SKM-1 (cell line): ENCODE measurements at regions not wholly inside any gene's neighbourhood (a gene's known extent, or its start where the extent isn't known, plus 50 kb on each side); places are given as distances from the start of the nearest gene placed in this dataset.

Experiments
- DNase-seq: peaks from one replicate; lab custom pipeline; 2025; ENCODE audit not compliant: unreplicated experiment; lab: John Stamatoyannopoulos, UW

- no peak for DNase-seq
Measured at GRCh38 chr2:176496761-176497160, 227.5 kb downstream of the MTX2 start.

- DNase-seq = no peak
Measured at GRCh38 chr2:176500901-176501300, 231.7 kb downstream of the MTX2 start.

- DNase-seq = no peak
Measured at GRCh38 chr2:176501617-176502016, 232.4 kb downstream of the MTX2 start.

GRCh38 chr2:176502619-176503018 lies 233.4 kb downstream of the MTX2 start:
- DNase-seq = no peak

GRCh38 chr2:176503776-176504175 lies 234.5 kb downstream of the MTX2 start:
- DNase-seq = no peak

- no peak for DNase-seq
Measured at GRCh38 chr2:176504440-176504839, 235.2 kb downstream of the MTX2 start.

DNA sequence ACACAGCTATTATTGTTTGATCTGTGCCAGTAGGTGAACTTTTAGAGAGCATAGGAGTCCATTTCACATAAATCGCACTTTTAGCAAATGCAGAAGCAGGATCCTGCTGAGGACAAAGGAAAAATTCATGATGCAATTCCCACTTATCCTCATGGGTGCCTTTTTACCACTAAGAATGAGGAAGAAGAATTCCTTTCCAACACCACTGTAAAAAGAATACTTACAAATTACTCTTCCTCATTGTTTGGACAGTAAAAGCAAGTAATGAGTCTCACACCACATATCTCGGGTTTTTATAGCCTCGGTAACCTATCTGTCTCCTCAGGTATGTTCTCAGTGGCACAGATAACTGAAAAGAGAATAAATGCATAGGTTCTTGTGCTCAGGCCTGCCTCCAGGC lies 238.5 kb downstream of the MTX2 start:
- no peak for DNase-seq

DNA sequence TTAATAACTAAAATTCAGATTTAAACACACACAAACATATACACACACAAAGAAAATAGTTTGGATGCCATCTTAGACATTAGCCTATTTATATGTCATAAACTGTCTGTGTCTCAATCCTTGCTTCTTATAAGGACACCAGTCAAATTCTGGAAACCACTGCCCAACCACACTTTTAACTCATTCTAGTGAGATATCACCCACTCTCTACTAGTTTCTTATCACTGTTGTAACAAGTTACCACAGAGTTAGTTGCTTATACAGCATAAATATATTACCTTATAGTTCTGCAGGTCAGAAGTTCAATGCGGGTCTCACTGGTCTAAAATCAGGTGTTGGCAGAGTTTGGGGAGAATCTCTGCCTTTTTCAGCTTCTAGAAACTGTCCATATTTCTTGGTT lies 239.1 kb downstream of the MTX2 start:
- DNase-seq = no peak

DNA sequence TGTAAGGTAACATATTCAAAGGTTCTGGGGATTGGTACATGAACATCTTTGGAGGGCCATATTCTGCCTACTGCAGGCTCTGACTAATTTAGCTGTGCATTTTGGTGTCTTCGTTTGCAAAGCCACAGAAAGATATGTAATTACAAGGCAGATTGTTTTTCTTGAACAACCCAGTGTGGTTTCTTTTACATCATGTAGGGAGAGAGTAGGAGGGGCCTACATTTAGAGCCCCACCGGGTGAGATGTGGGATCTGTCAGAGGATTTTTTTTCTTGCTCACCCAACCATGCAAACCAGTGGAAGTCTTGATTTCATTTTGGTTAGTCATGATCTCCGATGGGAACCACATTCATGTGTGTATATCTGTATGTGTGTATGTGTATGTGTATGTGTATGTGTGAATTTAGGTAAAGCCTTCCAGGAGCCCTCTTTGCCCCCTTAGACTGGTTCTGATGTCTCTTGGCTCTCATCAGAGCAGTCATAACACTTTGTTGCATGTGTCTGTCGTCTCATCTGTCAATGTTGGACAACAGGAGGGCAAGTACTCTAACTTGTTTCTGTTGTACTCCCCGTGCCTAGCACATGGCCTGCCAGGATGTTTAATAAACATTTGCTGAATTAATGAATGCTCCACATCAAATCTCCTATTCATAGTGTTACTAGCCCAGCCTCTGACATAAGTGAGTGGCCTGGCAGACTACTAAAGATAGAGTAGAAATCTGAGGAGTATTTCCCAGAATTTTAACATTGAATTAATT lies 239.9 kb downstream of the MTX2 start:
- no peak for DNase-seq

GRCh38 chr2:176514276-176514675 lies 245.0 kb downstream of the MTX2 start:
- no peak for DNase-seq

- no peak for DNase-seq
Measured at GRCh38 chr2:176514805-176515500, 245.7 kb downstream of the MTX2 start.

GRCh38 chr2:176516051-176516602 lies 246.9 kb downstream of the MTX2 start:
- DNase-seq = no peak

DNA sequence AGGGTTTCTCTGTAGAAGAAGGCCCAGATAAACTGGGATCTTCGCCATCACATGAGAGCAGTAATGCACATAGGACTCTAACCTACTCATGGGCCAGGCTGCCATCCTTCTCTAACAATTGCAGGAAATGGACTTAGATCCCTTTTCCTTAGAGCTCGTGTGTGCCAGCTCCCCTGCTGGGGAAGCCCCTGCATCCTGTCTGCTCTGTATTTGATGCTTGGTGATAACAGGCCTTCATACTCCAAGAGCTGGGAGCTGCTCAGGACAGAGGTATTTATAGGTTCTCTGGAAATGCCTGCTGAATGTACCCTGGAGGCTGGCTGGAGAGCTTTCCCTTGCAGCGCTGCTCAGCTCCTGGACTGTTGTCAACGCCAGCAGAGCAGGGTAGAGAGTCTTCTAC lies 249.6 kb downstream of the MTX2 start:
- no peak for DNase-seq

- DNase-seq = no peak
Measured at GRCh38 chr2:176521878-176522670, 252.8 kb downstream of the MTX2 start.

DNA sequence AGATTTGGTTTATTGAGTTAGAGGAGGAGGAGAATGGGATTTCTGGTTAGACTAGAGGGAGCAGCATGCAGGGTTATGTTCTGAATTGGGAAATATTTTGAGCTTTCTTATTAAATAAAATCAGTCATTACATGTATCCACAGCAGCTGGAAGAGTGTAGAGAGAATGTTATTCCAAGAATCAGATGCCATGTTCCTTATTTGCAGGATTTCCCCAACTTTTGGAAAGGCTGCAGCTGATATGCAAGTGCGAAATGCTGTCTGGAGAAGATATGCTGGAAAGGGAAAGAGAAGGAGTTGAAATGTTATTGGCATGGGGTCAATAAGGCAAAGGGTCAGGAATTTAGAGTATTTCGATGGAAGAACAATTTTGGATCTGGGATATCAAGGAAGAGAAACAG lies 255.8 kb downstream of the MTX2 start:
- no peak for DNase-seq

- DNase-seq = no peak
Measured at GRCh38 chr2:176526995-176527901, 258.0 kb downstream of the MTX2 start.

- DNase-seq = no peak
Measured at GRCh38 chr2:176531608-176532007, 262.4 kb downstream of the MTX2 start.

- no peak for DNase-seq
Measured at GRCh38 chr2:176533505-176534193, 264.4 kb downstream of the MTX2 start.

DNA sequence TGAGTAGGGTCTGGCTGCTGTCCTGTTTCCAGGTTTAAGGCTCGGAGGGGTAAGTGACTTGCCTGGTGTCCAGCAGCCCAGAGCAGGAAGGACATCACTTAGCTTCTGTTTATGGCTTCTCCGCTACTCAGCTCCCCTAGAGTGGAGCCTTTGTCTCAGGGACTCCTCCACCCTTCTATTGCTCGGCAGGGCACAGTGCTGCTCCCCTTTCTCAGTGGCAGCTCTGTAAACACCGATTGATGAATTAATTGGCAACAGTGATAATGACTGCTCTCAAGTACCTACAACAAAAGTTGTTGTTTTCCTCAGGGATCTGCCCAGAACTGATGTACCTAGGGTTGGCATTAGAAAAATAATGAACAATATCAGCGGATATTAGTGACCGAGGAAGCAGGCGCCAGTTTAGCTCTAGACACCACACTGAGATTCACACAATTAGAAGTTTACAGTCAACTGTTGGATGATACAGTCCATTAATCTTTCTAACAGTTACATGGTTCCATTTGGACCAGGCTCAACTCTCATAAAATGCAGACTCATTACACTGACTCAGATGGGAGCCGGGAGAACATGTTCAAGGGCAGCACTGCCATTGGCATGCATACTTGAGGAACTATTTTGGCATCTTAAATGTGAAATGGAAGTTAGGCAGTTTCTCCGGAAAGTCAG lies 265.7 kb downstream of the MTX2 start:
- DNase-seq = no peak
